Epithelial cell of proximal tubule (primary cell): ENCODE measurements at regions not wholly inside any gene's neighbourhood (a gene's known extent, or its start where the extent isn't known, plus 50 kb on each side); places are given as distances from the start of the nearest gene placed in this dataset.

ENCODE experiments used
- DNase-seq: peaks from one replicate; pipeline ENCODE4 v3.0.0-alpha.2; 2011; ENCODE audit warnings: low read depth
- H3K4me3 ChIP-seq: 2 replicates; pipeline ENCODE4 v1.5.1; 2011; ENCODE audit warnings: low read depth, mild to moderate bottlenecking, low read length
- TF ChIP-seq, protein P1 (sequence below): conservative IDR thresholded peaks from 2 replicates; pipeline ENCODE4 v1.5.1; 2012; ENCODE audit warnings: low read depth, mild to moderate bottlenecking, low read length

DNA sequence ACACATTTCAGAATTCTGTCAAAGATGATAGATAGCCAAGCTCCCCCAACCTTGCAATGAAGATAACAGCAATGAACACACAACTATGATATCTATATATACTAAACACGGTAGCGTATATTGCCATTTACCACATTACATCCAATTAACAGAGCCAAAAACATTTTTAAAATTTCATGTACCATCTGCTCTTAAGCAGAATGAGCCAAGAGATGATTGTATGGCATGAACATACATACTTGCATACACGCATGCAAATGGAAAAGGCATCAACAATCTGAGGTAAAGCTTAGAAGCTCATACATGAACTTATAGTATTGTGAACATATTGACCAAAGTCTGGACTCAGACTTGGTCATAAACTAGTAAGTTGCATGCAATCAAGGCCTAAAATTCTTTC is 712.9 kb upstream of the GOLIM4 start:
- no peak for DNase-seq
- TF ChIP-seq, protein P1, sequence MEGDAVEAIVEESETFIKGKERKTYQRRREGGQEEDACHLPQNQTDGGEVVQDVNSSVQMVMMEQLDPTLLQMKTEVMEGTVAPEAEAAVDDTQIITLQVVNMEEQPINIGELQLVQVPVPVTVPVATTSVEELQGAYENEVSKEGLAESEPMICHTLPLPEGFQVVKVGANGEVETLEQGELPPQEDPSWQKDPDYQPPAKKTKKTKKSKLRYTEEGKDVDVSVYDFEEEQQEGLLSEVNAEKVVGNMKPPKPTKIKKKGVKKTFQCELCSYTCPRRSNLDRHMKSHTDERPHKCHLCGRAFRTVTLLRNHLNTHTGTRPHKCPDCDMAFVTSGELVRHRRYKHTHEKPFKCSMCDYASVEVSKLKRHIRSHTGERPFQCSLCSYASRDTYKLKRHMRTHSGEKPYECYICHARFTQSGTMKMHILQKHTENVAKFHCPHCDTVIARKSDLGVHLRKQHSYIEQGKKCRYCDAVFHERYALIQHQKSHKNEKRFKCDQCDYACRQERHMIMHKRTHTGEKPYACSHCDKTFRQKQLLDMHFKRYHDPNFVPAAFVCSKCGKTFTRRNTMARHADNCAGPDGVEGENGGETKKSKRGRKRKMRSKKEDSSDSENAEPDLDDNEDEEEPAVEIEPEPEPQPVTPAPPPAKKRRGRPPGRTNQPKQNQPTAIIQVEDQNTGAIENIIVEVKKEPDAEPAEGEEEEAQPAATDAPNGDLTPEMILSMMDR: no peak

DNA sequence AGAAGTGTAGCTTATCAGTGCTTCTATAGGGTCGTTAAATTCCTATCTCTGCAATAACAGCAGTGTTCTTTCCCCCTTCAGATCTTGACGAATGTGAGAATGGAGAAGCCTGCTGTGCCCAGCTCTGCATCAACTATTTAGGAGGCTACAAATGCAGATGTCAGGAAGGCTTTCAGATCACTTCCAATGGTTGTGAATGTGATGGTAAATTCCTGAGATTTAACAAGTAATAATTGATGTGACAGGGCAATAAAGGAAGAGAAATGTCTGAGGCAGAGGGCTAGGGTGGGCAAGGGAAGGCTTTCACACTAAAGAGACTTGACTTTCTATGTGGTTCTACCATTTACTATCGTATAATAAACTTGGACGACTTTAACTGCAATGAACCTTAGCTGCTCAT is 711.7 kb upstream of the GOLIM4 start:
- TF ChIP-seq, protein P1: no peak
- no peak for DNase-seq
- no peak overlapping the region for H3K4me3 ChIP-seq

More for the DNA sequence above, 712.9 kb upstream of the GOLIM4 start:
- H3K4me3 ChIP-seq: no peak overlapping the region

DNA sequence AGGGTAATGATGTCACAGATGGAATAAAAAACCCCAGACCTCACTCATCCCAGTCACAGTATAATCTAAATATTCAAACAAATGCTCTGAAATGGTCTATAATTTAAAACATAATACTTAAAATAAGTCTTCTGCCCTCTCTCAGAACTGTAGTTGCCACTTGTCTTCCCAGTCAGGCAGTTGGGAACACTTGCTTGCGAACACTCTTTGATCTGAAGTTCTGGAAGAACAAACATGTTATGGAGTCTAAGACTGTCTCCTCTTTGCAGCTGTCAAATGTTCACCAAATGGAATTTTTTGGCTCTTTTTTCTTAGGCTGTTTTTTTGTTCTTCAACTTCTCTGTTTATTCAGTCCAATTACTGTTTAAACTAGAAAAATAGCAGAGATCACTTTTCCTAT is 711.1 kb upstream of the GOLIM4 start:
- DNase-seq: no peak
- no peak overlapping the region for H3K4me3 ChIP-seq
- TF ChIP-seq, protein P1: no peak

DNA sequence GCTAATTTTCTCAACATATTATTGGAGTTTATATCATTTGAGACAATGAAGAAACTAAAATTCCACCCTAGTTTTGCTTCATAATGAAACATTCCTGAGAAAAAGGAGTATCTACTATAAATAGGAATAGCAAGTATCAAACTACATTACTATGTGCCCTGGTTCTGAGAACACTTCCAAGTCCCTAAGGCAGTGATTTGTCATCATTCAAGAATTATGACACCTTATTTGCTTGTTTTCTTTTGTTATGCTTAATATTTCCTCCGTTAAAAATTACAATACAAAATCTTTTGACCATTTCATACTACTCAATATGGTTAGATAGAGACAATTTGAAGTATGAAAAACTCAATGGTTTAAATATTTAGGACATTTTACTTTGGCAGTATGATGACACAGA is 707.8 kb upstream of the GOLIM4 start:
- H3K4me3 ChIP-seq: no peak overlapping the region
- no peak for DNase-seq
- TF ChIP-seq, protein P1: no peak

DNA sequence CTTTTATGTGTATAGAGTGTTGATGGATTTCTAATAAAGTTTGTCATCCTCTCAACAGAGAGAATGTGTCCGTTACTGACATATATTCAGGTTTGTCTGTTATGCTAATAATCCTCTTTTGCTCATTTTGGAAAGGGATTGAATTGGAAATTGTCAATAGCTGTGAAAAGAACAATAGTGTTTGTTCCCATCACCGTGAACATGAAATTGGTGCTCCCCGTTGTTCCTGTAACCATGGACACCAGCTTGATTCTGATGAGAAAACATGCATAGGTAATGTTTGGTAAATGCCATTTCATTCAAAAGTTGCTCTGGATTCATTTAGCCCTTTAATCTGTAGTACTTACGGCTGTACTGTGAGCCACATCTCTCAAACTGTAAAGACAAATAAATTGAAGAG is 707.0 kb upstream of the GOLIM4 start:
- DNase-seq: no peak
- no peak overlapping the region for H3K4me3 ChIP-seq
- TF ChIP-seq, protein P1: no peak

DNA sequence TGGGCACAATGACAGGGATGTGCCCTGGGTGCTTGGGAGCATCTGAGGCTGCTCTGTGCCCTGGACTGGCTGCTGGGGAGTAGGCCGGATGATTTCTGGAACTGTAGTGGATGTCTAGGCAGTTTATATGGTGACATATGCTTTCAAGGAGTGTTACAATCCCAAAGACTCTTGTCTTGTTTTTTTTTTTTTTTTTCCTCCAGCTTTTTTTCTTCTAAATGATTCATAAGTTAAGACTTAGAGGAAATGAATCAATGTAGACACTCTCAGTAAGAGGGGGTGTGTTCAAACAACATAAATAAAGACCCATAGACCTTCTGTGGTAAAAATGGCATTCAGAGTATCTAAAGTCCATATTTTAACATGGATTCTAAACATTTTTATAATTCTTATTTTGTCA is 706.1 kb upstream of the GOLIM4 start:
- TF ChIP-seq, protein P1: no peak
- DNase-seq: no peak
- no peak overlapping the region for H3K4me3 ChIP-seq

DNA sequence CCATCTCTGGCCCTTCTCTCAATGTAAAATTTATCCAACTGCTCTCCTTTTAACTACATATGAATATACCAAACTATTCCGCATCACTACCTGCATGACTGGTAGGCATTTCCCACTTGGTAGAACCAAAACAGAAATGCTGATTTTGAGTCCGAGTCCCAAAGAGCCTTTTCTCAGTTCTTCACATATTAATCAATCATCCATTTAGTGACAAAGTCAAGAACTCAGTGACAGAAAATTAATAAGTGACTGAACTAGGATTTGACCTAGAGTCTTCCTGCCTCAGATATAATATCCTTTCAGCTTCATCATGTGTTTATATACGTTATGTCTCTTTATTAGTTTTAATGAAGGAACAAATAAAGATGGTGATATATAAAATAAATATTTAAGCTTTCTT is 700.6 kb upstream of the GOLIM4 start:
- TF ChIP-seq, protein P1: no peak
- no peak for DNase-seq

More for the DNA sequence above, 700.6 kb upstream of the GOLIM4 start:
- H3K4me3 ChIP-seq: no peak overlapping the region
